Glutamatergic neuron (in vitro differentiated cells): ENCODE measurements at regions not wholly inside any gene's neighbourhood (a gene's known extent, or its start where the extent isn't known, plus 50 kb on each side); places are given as distances from the start of the nearest gene placed in this dataset.

Source experiments
- DNase-seq: peaks from one replicate; pipeline ENCODE4 v3.0.0; 2022
- H3K27ac Mint-ChIP-seq: one replicate; pipeline ENCODE4 v1.8.0; 2020; ENCODE audit warnings: mild to moderate bottlenecking, mixed read lengths, inconsistent platforms; ENCODE audit not compliant: unreplicated experiment
- H3K27me3 Mint-ChIP-seq: one replicate; pipeline ENCODE4 v1.8.0; 2020; ENCODE audit warnings: mild to moderate bottlenecking, moderate library complexity, mixed read lengths, inconsistent platforms; ENCODE audit not compliant: unreplicated experiment
- H3K36me3 Mint-ChIP-seq: one replicate; pipeline ENCODE4 v1.8.0; 2020; ENCODE audit warnings: mild to moderate bottlenecking, mixed read lengths, inconsistent platforms; ENCODE audit not compliant: unreplicated experiment
- H3K4me1 Mint-ChIP-seq: one replicate; pipeline ENCODE4 v1.8.0; 2020; ENCODE audit warnings: mild to moderate bottlenecking, low read depth, mixed read lengths, inconsistent platforms; ENCODE audit not compliant: unreplicated experiment
- H3K4me3 Mint-ChIP-seq: one replicate; pipeline ENCODE4 v1.8.0; 2020; ENCODE audit warnings: mild to moderate bottlenecking, mixed read lengths, inconsistent platforms; ENCODE audit not compliant: unreplicated experiment
- H3K9me3 Mint-ChIP-seq: one replicate; pipeline ENCODE4 v1.8.0; 2020; ENCODE audit warnings: mild to moderate bottlenecking, moderate library complexity, mixed read lengths, inconsistent platforms; ENCODE audit not compliant: unreplicated experiment
- TF ChIP-seq, protein P1 (sequence below): fragments of 200-600 bp; sonication (generic); IDR thresholded peaks from one replicate; pipeline ENCODE4 v1.5.0; 2021; ENCODE audit not compliant: partially characterized antibody, unreplicated experiment

GRCh38 chr18:24811950-24812681 lies 351.7 kb downstream of the HRH4 start:
- Mint-ChIP-seq H3K9me3 (peaks cover 5% of the 10 kb centered on the region), H3K27ac (no peak overlapping the region), H3K36me3 (peaks cover 6% of the 10 kb centered on the region), H3K4me3 (no peak overlapping the region), H3K4me1 (no peaks in the 10 kb centered on the region), H3K27me3 (no peaks in the 10 kb centered on the region)
- TF ChIP-seq, protein P1, sequence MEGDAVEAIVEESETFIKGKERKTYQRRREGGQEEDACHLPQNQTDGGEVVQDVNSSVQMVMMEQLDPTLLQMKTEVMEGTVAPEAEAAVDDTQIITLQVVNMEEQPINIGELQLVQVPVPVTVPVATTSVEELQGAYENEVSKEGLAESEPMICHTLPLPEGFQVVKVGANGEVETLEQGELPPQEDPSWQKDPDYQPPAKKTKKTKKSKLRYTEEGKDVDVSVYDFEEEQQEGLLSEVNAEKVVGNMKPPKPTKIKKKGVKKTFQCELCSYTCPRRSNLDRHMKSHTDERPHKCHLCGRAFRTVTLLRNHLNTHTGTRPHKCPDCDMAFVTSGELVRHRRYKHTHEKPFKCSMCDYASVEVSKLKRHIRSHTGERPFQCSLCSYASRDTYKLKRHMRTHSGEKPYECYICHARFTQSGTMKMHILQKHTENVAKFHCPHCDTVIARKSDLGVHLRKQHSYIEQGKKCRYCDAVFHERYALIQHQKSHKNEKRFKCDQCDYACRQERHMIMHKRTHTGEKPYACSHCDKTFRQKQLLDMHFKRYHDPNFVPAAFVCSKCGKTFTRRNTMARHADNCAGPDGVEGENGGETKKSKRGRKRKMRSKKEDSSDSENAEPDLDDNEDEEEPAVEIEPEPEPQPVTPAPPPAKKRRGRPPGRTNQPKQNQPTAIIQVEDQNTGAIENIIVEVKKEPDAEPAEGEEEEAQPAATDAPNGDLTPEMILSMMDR = no peak
- no peak for DNase-seq

- peaks cover 5% of the 10 kb centered on the region for H3K9me3 Mint-ChIP-seq
- TF ChIP-seq, protein P1 = no peak
- no peaks in the 10 kb centered on the region for H3K36me3 Mint-ChIP-seq
- no peak for DNase-seq
- no peak overlapping the region for H3K4me3 Mint-ChIP-seq
- H3K27ac Mint-ChIP-seq = no peak overlapping the region
- peaks cover 12% of the 10 kb centered on the region for H3K4me1 Mint-ChIP-seq
- peaks cover 2% of the 10 kb centered on the region for H3K27me3 Mint-ChIP-seq
Observed at GRCh38 chr18:24814521-24814920, 354.1 kb downstream of the HRH4 start.

DNA sequence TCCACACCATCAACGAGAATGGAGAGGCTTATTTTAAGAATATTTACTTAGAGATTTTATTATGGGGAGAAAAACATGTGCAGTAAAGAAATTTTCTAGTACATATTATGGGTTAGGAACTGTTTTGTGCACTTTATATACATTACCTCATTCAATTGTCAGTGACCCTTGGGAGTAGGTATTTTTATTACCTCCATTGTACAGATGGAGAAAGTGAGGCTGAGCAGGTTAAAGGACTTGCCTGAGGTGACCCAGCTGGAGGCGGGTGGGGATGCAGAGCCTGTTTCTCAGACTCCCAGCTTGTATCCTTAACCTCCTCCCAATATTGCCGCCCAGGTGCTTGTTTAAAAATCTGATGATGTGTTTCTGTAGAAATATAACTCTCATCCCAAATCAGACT lies 356.7 kb downstream of the HRH4 start:
- peaks cover 2% of the 10 kb centered on the region for H3K27me3 Mint-ChIP-seq
- no peak for DNase-seq
- H3K4me1 Mint-ChIP-seq = peaks cover 13% of the 10 kb centered on the region
- peaks cover 2% of the 10 kb centered on the region for H3K36me3 Mint-ChIP-seq
- peaks cover 1% of the 10 kb centered on the region for H3K9me3 Mint-ChIP-seq
- H3K27ac Mint-ChIP-seq = no peak overlapping the region
- TF ChIP-seq, protein P1 = no peak
- no peak overlapping the region for H3K4me3 Mint-ChIP-seq

DNA sequence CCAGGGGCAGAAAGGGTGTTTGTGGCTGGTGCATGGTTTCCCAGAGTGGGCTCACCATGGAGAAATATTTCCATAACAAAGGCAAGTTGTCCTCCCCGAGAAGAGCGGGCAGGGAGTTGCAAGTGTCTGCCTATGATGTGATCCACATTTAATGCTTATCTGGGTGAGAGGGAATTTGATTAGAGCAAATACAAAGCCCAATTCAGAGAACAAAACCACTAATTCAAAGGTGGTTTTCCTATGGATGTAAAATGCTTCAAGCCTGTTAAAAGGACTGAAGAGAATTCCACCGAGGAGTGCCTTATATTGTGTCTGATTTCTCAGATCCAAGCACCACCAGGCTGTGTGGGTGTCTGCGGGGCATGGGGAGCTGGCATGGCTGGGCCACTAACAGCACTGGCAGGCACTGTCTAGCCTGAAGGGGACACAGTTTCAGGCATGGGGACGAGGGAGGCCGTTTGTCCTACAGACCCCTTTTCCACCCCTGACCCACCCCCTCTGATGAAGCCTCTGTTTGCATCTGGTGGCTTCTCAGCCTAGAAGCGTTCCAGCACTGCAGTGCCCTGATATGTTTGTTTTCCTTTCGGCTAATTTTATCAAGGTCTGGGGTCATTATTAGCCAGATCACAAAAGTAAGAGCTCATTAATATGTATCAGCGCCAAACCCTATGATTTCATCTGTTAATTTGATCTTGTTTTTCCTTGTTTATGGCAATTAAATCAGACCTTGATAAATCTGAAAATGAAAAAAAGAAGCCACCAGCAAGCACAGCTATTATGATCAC lies 357.3 kb downstream of the HRH4 start:
- Mint-ChIP-seq H3K36me3 (peaks cover 4% of the 10 kb centered on the region), H3K27me3 (peaks cover 2% of the 10 kb centered on the region), H3K4me3 (no peak overlapping the region), H3K27ac (no peak overlapping the region), H3K9me3 (peaks cover 1% of the 10 kb centered on the region), H3K4me1 (peaks cover 13% of the 10 kb centered on the region)
- TF ChIP-seq, protein P1 = no peak
- DNase-seq = no peak

- peaks cover 2% of the 10 kb centered on the region for H3K27me3 Mint-ChIP-seq
- TF ChIP-seq, protein P1 = no peak
- DNase-seq = no peak
- peaks cover 1% of the 10 kb centered on the region for H3K9me3 Mint-ChIP-seq
- peaks cover 13% of the 10 kb centered on the region for H3K4me1 Mint-ChIP-seq
- no peak overlapping the region for H3K27ac Mint-ChIP-seq
- H3K4me3 Mint-ChIP-seq = no peak overlapping the region
- H3K36me3 Mint-ChIP-seq = peaks cover 4% of the 10 kb centered on the region
Observed at GRCh38 chr18:24818441-24818840, 358.0 kb downstream of the HRH4 start.
